Amygdala (tissue), 56 donors: ENCODE measurements at regions not wholly inside any gene's neighbourhood (a gene's known extent, or its start where the extent isn't known, plus 50 kb on each side); places are given as distances from the start of the nearest gene placed in this dataset.
"Not testable (repeated sequence)": the region's sequence is repeated elsewhere in the genome, so short reads cannot be mapped to it uniquely, and the experiment has no call there.

Source experiments
- DNase-seq, 56 donors: peaks; one replicate each; lab custom pipeline; 2025; lab: John Stamatoyannopoulos, UW

- DNase-seq = no peak
These were observed 1344.3 kb upstream of the LRRTM3 start for GRCh38 chr10:65581426-65582026.

- no peak for DNase-seq
These were observed 1323.5 kb upstream of the LRRTM3 start for GRCh38 chr10:65602182-65602865.

DNA sequence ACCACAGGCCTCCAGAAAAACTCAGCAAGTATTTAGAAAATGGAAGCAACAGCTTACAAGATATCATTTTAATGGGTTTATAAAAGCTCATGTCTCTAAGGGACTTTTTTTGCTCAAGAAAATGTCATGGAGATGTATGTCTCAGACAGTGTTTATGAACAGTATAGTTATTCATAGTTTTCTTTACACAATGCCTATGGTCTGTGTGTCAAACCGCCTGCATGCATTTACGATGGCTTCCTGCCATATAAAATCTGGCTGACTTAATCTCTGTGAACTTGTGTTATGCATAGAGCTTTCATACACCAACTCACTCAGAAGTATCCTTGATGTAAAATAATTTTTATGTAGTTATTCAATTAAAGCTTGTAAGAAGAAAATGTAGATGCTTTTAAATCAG lies 1314.2 kb upstream of the LRRTM3 start:
- DNase-seq = no peak

GRCh38 chr10:65614956-65615565 lies 1310.8 kb upstream of the LRRTM3 start:
- no peak for DNase-seq

DNA sequence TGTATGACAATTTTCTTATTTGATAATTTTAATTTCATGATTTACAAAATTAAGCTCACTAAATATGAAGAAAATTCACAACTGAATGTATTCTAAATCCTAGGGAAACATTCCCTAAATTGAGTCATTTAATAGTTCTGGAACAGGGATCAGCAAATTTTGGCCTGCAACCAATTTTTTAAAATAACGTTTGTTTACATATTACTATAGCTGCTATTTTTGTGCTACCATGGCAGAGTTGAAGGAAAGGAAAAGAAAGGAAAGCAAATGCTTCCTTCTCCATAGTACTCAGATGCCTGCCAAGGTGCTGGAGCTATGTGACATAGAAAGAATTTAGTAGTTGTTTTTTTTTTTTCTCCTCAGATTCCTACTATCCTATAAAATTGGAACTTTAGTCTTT lies 1307.7 kb upstream of the LRRTM3 start:
- no peak for DNase-seq

DNA sequence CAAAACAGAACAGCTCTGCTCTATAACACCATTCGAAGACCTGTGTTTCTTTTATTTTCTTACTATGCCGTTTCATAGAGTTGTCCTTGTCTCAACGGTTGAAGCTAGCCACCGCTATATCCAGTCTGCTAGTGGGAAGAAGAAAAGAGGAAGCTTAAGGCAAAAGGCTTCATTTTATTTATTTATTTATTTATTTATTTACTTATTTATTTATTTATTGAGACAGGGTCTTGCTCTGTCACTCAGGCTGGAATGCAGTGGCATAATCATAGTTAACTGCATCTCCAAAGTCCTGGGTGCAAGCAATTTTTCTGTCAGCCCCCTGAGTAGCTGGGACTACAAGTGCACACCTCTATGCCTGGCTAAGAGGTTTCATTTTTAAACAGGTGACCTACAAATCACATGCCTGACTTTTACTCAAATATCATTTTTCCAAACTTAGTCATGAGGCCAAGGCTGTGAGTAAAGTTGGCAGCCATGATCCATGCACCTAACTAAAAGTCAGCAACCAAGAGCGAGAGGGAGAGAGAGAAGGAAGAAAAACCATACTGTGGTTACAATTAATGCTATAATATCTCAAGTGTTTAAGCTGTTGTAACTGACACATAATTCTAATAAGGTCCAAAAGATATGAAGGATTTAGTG lies 1305.3 kb upstream of the LRRTM3 start:
- DNase-seq = no peak

GRCh38 chr10:65622608-65623007 lies 1303.2 kb upstream of the LRRTM3 start:
- no peak for DNase-seq

DNA sequence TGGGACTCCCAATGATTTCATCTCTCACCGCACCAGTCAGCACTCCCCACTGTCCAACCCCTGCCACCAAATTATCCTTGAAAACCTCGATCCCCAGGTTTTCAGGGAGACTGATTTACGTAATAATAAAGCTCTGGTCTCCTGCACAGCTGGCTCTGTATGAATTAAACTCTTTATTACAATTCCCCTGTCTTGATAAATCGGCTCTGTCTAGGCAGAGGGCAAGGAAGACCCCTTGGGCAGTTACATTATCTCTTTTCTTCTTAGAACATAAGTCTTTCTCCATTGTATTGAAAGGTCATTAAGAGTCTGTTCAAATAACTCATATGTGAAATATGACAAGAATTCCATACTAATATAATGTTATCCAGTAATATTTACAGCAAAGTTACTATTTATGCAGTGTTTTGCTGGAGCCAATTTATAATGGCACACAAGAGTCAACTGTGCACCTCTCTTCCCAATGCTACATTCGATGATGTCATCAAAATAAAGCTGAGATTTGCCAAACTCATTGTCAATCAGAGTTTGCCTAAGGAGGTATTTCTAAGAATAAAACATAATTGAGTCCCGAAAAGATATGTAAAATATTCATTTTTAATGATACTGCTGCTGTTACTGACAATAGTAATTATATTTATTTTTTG lies 1297.2 kb upstream of the LRRTM3 start:
- no peak for DNase-seq

DNA sequence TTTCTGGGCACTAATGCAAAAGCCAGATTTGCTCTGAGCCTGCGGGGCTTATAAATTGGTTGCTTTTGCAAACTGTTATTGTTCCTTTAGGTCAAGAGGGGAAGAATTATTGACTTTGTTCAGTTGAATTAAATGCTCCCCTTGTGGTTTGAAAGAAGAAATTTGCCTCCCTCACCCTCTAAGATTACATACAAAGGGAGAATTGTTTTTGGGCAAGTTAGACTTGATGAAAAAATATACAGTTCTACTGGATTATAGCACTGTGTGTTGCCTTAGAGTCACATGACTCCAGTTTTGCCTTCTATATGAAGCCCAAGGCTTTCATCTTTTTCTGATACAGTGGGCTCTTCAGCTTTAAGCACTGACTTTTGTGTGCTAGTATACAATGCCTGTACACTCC lies 1265.8 kb upstream of the LRRTM3 start:
- DNase-seq = no peak

DNA sequence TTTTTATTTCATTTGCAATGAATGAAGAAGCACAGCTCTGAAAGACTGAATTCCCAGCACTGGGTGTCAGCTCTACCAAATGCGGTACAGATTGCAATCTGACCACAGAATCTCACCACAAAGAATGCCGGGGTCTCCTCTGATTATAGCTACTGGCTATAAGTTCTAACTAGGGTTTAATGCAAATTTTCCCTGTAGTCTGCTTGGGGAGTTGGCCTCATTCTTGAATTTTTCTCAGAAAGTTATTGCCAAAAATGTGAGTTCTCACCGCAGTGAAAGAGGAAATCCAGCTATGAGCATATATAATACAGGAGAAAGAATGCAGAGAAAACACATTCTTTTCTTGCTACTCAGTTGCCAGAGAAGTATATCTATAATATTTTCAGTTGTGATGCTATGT lies 1255.7 kb upstream of the LRRTM3 start:
- no peak for DNase-seq

- not testable (repeated sequence) for DNase-seq
These were observed 1255.2 kb upstream of the LRRTM3 start for GRCh38 chr10:65670596-65670995.

GRCh38 chr10:65675236-65675635 lies 1250.6 kb upstream of the LRRTM3 start:
- no peak for DNase-seq

GRCh38 chr10:65684896-65685295 lies 1240.9 kb upstream of the LRRTM3 start:
- no peak for DNase-seq

DNA sequence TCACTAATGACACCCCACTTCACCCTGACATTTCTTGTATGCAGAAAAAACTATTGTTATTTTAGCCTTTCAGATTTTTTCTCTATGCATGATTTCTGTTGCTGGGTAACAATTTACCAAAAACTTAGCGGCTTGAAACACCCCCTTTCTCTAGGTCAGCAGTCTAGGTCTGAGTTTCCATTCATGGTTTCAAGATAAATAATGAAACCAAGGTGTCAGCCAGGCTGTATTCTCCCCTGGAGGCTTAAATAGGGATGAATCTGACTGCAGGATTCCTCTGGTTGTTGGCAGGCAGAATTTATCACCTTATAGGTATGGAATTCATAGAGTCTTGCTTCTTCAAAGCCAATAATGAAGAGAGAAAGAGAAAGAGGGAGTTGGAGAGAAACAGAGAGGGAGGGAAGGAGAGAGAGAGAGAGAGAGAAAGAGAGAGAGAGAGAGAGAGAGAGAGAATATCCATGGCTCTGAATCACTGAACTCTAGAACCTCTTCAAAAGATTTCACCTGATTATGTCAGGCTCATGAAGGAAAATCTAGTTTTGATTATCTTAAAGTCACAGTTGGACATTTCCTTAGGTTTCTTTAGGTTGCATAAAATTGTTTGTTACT lies 1224.6 kb upstream of the LRRTM3 start:
- no peak for DNase-seq

DNA sequence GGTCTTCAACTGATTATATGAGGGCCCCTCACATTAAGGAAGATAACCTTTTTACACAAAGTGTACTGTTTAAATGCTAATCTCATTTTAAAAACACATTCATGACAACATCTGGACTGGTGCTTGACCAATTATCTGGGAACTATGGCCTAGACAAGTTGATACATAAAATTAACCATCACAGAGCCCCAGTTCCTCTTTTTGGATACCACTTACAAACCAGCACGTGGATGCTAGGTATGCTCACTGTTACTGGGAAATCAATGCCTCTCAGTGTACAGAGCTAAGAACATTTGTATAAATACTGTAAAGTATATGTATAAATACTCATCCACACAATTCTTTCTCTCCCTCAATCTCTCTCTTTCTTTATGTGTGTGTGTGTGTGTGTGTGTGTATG lies 1217.8 kb upstream of the LRRTM3 start:
- no peak for DNase-seq

GRCh38 chr10:65710306-65710705 lies 1215.5 kb upstream of the LRRTM3 start:
- no peak for DNase-seq

DNA sequence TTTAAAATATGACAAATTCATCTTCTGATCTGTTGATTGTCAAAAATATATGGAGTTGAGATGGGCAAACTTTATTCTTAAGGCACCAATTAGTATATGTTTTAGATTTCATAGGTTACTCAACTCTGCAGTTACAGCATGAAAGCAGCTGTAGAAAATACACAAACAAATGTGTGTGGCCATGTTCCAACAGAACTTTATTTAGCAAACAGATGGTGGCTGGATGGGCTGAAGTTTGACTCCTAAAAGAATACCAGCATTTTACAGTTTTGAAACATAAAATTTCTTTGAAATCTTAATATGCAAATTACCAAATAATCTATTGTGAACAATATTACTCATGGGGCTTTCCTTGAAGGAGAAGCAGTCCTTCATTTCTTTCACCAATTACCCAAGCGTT lies 1206.0 kb upstream of the LRRTM3 start:
- DNase-seq = no peak

DNA sequence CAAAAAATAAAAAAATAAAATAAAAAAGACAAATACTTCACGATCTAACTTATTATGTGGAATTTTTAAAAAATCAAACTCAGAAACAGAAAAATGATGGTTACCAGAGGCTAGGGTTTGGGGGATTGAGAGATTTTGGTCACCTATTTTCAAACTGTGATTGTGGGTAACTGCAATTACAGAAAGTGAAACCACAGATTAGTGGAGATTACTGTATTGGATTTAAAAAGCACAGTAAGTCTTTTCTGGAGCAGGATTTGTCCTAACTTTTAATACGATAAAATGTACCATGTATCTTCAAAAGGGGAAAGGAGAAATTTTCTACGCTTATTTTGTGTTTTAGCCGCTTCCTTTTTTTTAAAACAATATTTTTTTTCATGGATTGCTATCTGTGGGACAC lies 1204.9 kb upstream of the LRRTM3 start:
- DNase-seq = no peak

GRCh38 chr10:65723525-65723924 lies 1202.3 kb upstream of the LRRTM3 start:
- no peak for DNase-seq

- DNase-seq = no peak
These were observed 1190.5 kb upstream of the LRRTM3 start for GRCh38 chr10:65735382-65735781.

DNA sequence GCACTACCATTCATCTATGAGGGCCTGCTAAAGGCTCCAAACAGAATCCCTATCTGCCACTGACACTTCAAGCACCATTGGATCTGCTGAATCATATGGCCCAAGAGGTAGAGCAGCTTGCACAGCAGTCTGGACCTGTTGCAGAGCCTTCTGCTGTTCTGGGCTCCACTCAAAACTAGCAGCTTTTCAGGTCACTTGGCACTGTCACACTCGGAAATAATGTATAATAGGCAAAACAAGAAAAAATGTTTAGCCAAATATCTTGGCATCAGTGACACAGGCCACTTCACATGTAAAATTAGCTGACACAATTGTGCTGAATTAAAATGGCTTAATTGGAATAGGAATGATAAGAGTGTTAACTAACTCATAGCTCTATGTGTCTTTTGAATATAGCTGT lies 1182.9 kb upstream of the LRRTM3 start:
- DNase-seq = no peak
